NT2/D1 (cell line): ENCODE measurements at regions not wholly inside any gene's neighbourhood (a gene's known extent, or its start where the extent isn't known, plus 50 kb on each side); places are given as distances from the start of the nearest gene placed in this dataset.
"Not testable (repeated sequence)": the region's sequence is repeated elsewhere in the genome, so short reads cannot be mapped to it uniquely, and the experiment has no call there.

ENCODE experiments used
- YY1 ChIP-seq: IDR thresholded peaks from 2 replicates; pipeline ENCODE4 v1.6.1; 2011; ENCODE audit not compliant: insufficient read length, insufficient read depth
- ZNF274 ChIP-seq: IDR thresholded peaks from 2 replicates; pipeline ENCODE4 v1.6.1; 2011; ENCODE audit warnings: mild to moderate bottlenecking, low read depth, low read length

DNA sequence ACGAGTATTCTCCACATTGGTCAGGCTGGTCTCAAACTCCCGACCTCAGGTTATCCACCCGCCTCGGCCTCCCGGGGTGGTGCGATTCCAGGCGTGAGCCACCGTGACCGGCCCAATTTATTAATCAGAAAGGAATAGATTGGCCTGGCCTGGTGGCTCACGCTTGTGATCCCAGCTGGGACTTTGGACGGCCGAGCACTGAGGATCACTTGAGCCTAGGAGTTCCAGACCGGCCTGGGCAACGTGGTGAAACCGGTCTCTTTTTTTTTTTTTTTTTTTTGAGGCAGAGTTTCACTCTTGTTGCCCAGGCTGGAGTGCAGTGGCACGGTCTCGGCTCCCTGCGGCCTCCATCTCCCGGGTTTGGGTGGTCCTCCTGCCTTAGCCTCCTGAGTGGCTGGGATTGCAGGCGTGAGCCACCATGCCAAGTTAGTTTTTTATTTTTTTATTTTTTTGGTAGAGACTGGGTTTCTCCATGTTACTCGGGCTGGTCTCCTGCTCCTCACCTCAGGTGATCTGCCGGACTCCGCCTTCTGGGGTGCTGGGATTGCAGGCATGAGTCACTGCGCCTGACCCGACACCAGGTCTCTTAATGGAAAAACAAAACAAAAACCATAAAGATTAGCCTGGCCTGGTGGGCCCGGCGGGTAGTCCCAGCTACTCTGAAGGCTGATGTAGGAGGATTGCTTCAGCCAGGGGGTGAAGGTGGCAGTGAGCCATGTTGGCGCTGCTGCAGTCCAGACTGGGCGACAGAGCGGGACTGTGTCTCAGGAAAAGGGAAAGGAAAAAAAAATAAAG lies 141.0 kb downstream of the GOLGA6L22 start:
- not testable (repeated sequence) for TF ChIP-seq YY1, ZNF274
